Spinal cord (tissue), 9 donors: ENCODE measurements at regions not wholly inside any gene's neighbourhood (a gene's known extent, or its start where the extent isn't known, plus 50 kb on each side); places are given as distances from the start of the nearest gene placed in this dataset.
"Not testable (repeated sequence)": the region's sequence is repeated elsewhere in the genome, so short reads cannot be mapped to it uniquely, and the experiment has no call there.

ENCODE experiments used
- DNase-seq, 6 donors: peaks; one replicate each; pipeline versions ENCODE4 v3.0.0 to v3.0.0-alpha.2; 2013 to 2015; ENCODE audit warnings: low spot score in 6 of 6, low read depth in 4 of 6
- H3K27ac ChIP-seq: one replicate; pipeline ENCODE4 v1.5.1; 2013; ENCODE audit warnings: low read depth, low read length, control low read depth
- H3K27me3 ChIP-seq: one replicate; pipeline ENCODE4 v1.6.1; 2013; ENCODE audit warnings: low read length; ENCODE audit not compliant: control insufficient read depth, insufficient read depth
- H3K36me3 ChIP-seq: one replicate; pipeline ENCODE4 v1.6.1; 2013; ENCODE audit warnings: low read length; ENCODE audit not compliant: control insufficient read depth, insufficient read depth
- H3K4me1 ChIP-seq: one replicate; pipeline ENCODE4 v1.6.1; 2013; ENCODE audit warnings: low read length; ENCODE audit not compliant: control insufficient read depth, insufficient read depth
- H3K4me3 ChIP-seq: one replicate; pipeline ENCODE4 v1.5.1; 2013; ENCODE audit warnings: low read depth, low read length, control low read depth
- H3K9me3 ChIP-seq: one replicate; pipeline ENCODE4 v1.6.1; 2013; ENCODE audit warnings: low read length; ENCODE audit not compliant: control insufficient read depth, insufficient read depth
- whole genome bisulfite sequencing: methylation state at CpG from one replicate; pipeline ENCODE4 v1.1.5; 2013; ENCODE audit warnings: missing lambda C conversion rate; ENCODE audit not compliant: insufficient coverage; 5-methylcytosine and 5-hydroxymethylcytosine counted together
- donor health status: healthy.

- H3K27me3 ChIP-seq, result no peaks in the 10 kb centered on the region
- no CpG with 5 or more reads among the region's 1 CpG for WGBS
Measured at GRCh38 chr11:25456211-25456610, 875.7 kb upstream of the ANO3 start.

GRCh38 chr11:25483915-25484635 is 847.9 kb upstream of the ANO3 start:
- H3K4me1 ChIP-seq, result no peaks in the 10 kb centered on the region
- H3K36me3 ChIP-seq, result no peaks in the 10 kb centered on the region
- no peak for DNase-seq
- no peak overlapping the region for H3K4me3 ChIP-seq
- no peaks in the 10 kb centered on the region for H3K9me3 ChIP-seq
- no CpG with 5 or more reads among the region's 5 CpGs for WGBS
- no peak overlapping the region for H3K27ac ChIP-seq
- H3K27me3 ChIP-seq, result no peaks in the 10 kb centered on the region

More at GRCh38 chr11:25456211-25456610, 875.7 kb upstream of the ANO3 start:
- no peaks in the 10 kb centered on the region for H3K36me3 ChIP-seq
- peaks cover 2% of the 10 kb centered on the region for H3K9me3 ChIP-seq
- H3K4me3 ChIP-seq, result no peak overlapping the region
- peak in 2 of 6 donors; percentile 14 to 59 for DNase-seq
- no peak overlapping the region for H3K27ac ChIP-seq
- H3K4me1 ChIP-seq, result no peaks in the 10 kb centered on the region

GRCh38 chr11:25485315-25485714 is 846.6 kb upstream of the ANO3 start:
- H3K4me3 ChIP-seq, result no peak overlapping the region
- no peak for DNase-seq
- no peaks in the 10 kb centered on the region for H3K36me3 ChIP-seq
- no peaks in the 10 kb centered on the region for H3K9me3 ChIP-seq
- no peaks in the 10 kb centered on the region for H3K27me3 ChIP-seq
- no CpG with 5 or more reads among the region's 2 CpGs for WGBS
- no peaks in the 10 kb centered on the region for H3K4me1 ChIP-seq
- no peak overlapping the region for H3K27ac ChIP-seq

- not testable (repeated sequence) for H3K4me3 ChIP-seq, H3K36me3 ChIP-seq, DNase-seq, H3K4me1 ChIP-seq, H3K27me3 ChIP-seq, H3K9me3 ChIP-seq, H3K27ac ChIP-seq
- 65% methylated on average over 4 of the region's 8 CpGs for WGBS
Measured at GRCh38 chr11:25486338-25486737, 845.6 kb upstream of the ANO3 start.

- H3K36me3 ChIP-seq, DNase-seq, H3K9me3 ChIP-seq, H3K4me1 ChIP-seq, H3K27ac ChIP-seq, H3K4me3 ChIP-seq, H3K27me3 ChIP-seq: not testable (repeated sequence)
- no CpG with 5 or more reads among the region's 5 CpGs for WGBS
Measured at GRCh38 chr11:25488176-25488575, 843.8 kb upstream of the ANO3 start.

GRCh38 chr11:25501426-25501825 is 830.5 kb upstream of the ANO3 start:
- not testable (repeated sequence) for H3K4me1 ChIP-seq, H3K27me3 ChIP-seq, H3K27ac ChIP-seq, H3K9me3 ChIP-seq, DNase-seq, H3K36me3 ChIP-seq, H3K4me3 ChIP-seq
- 62% methylated on average over 6 of the region's 7 CpGs for WGBS

GRCh38 chr11:25515576-25515975 is 816.4 kb upstream of the ANO3 start:
- 96% methylated on average over 13 of the region's 13 CpGs for WGBS
- H3K27ac ChIP-seq, result no peak overlapping the region
- no peaks in the 10 kb centered on the region for H3K4me1 ChIP-seq
- H3K4me3 ChIP-seq, result no peak overlapping the region
- no peak for DNase-seq
- H3K27me3 ChIP-seq, result no peaks in the 10 kb centered on the region
- no peaks in the 10 kb centered on the region for H3K36me3 ChIP-seq
- no peaks in the 10 kb centered on the region for H3K9me3 ChIP-seq

GRCh38 chr11:25520459-25520858 is 811.5 kb upstream of the ANO3 start:
- H3K4me3 ChIP-seq, result no peak overlapping the region

GRCh38 chr11:25527841-25528240 is 804.1 kb upstream of the ANO3 start:
- Histone ChIP-seq H3K27ac (no peak overlapping the region), H3K4me3 (no peak overlapping the region), H3K4me1 (no peaks in the 10 kb centered on the region), H3K36me3 (no peaks in the 10 kb centered on the region), H3K27me3 (no peaks in the 10 kb centered on the region), H3K9me3 (no peaks in the 10 kb centered on the region)
- no CpG with 5 or more reads among the region's 2 CpGs for WGBS
- DNase-seq, result no peak

More at GRCh38 chr11:25520459-25520858, 811.5 kb upstream of the ANO3 start:
- Histone ChIP-seq H3K27me3 (no peaks in the 10 kb centered on the region), H3K4me1 (no peaks in the 10 kb centered on the region), H3K36me3 (no peaks in the 10 kb centered on the region), H3K27ac (no peak overlapping the region), H3K9me3 (no peaks in the 10 kb centered on the region)
- DNase-seq, result no peak

GRCh38 chr11:25529572-25529971 is 802.4 kb upstream of the ANO3 start:
- H3K9me3 ChIP-seq, result no peaks in the 10 kb centered on the region
- H3K27ac ChIP-seq, result no peak overlapping the region
- H3K36me3 ChIP-seq, result no peaks in the 10 kb centered on the region
- H3K4me3 ChIP-seq, result no peak overlapping the region
- WGBS, result no CpG with 5 or more reads among the region's 1 CpG
- H3K4me1 ChIP-seq, result no peaks in the 10 kb centered on the region
- H3K27me3 ChIP-seq, result no peaks in the 10 kb centered on the region
- no peak for DNase-seq
